ENCODE measurements at regions not wholly inside any gene's neighbourhood (a gene's known extent, or its start where the extent isn't known, plus 50 kb on each side); places are given as distances from the start of the nearest gene placed in this dataset.

DNA sequence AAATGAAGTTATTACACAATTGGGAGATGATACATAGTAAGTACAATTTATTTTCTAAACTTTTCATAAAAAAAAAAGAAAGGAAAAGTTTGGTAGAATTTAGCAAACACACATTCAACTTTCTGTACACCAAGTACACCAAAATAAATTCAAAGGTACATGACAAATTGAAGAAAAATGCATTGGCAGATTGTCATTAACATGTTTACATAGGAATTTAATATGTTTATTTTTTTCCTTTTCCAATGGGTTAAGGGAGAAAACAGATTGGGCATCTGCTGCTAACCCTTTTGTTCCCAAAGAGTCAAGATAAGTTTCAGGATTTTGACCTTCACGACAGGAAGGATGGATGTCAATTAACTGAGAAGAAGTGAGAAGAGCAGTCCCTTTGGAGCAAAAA, 620.4 kb downstream of the XIRP2 start:
- no peak overlapping the region for H2AFZ ChIP-seq (ENCODE audit: low read length)
- DNase-seq (ENCODE audit: low read depth in 1 of 2, low spot score in 2 of 2), result no peak
- ChIA-PET POLR2A (ENCODE audit: partially characterized antibody) (no interaction called here), CTCF (ENCODE audit: partially characterized antibody) (no interaction called here)
- H3K4me2 ChIP-seq (ENCODE audit: insufficient read depth in 1 of 2, low read depth in 2 of 2, low read length in 2 of 2), result peak overlapping the region in 1 of 2 experiments; percentile 63; a peak in 1 of 4 replicates
- no peak overlapping the region for H3K23ac ChIP-seq (ENCODE audit: insufficient read length)
- no peak overlapping the region for H4K91ac ChIP-seq (replicated peaks; ENCODE audit: insufficient read length, low read length)
- no peaks in the 10 kb centered on the region for H4K20me1 ChIP-seq (replicated peaks in 1 of 2; ENCODE audit: control insufficient read depth in 1 of 2, insufficient read depth in 2 of 2, low read length in 2 of 2)
- no peak overlapping the region for H3K18ac ChIP-seq (ENCODE audit: extremely low read depth, low read length)
- peaks cover 0 to 3% (median 0%) of the 10 kb centered on the region in 4 experiments; a peak in 1 of 7 replicates for H3K4me1 ChIP-seq (replicated peaks in 1 of 4; ENCODE audit: control insufficient read depth in 3 of 4, insufficient read depth in 4 of 4, low read length in 3 of 4)
- H3K9ac ChIP-seq (replicated peaks in 1 of 4; ENCODE audit: extremely low read depth in 1 of 4, low read depth in 3 of 4, low read length in 3 of 4), result no peak overlapping the region
- no peak overlapping the region for H2BK15ac ChIP-seq (ENCODE audit: low read length)
- H3K4ac ChIP-seq (replicated peaks; ENCODE audit: insufficient read length, low read depth, low read length), result no peak overlapping the region
- TF ChIP-seq EZH2 (IDR thresholded peaks at IDR 0.05; ENCODE audit: low read depth, low read length, severe bottlenecking) (no peak), HDAC2 (IDR thresholded peaks at IDR 0.05; ENCODE audit: borderline replicate concordance in 1 of 2, low read depth in 2 of 2, low read length in 2 of 2) (no peak), NRF1 (IDR thresholded peaks at IDR 0.05; ENCODE audit: low read depth, low read length) (no peak), CREB1 (IDR thresholded peaks at IDR 0.05) (no peak), FOSL1 (IDR thresholded peaks at IDR 0.05; ENCODE audit: insufficient read depth, low read depth, low read length) (no peak), GTF2F1 (IDR thresholded peaks at IDR 0.05; ENCODE audit: borderline replicate concordance, low read depth, low read length) (no peak), TBP (IDR thresholded peaks at IDR 0.05; ENCODE audit: low read depth, low read length) (no peak), CBX8 (IDR thresholded peaks at IDR 0.05; ENCODE audit: borderline replicate concordance, low read depth, low read length) (no peak), BACH1 (IDR thresholded peaks at IDR 0.05; ENCODE audit: low read length) (no peak), MAFK (IDR thresholded peaks at IDR 0.05; ENCODE audit: low read depth, low read length) (no peak), ZNF274 (IDR thresholded peaks at IDR 0.05; ENCODE audit: borderline replicate concordance, extremely low read depth, low read length) (no peak), POU5F1 (IDR thresholded peaks at IDR 0.05; ENCODE audit: low read depth, low read length) (no peak), YY1 (IDR thresholded peaks at IDR 0.05; ENCODE audit: low read depth, low read length) (no peak), KDM5A (IDR thresholded peaks at IDR 0.05; ENCODE audit: low read length) (no peak)
- no peaks in the 10 kb centered on the region for H3K27me3 ChIP-seq (replicated peaks in 1 of 4; ENCODE audit: control insufficient read depth in 3 of 4, extremely low read depth in 1 of 4, insufficient read depth in 3 of 4, low read length in 3 of 4)
- H3K27ac ChIP-seq (ENCODE audit: low read depth, low read length), result no peak overlapping the region
- H4K8ac ChIP-seq (ENCODE audit: extremely low read depth, insufficient read depth, low read length), result no peak overlapping the region
- no peak for FAIRE-seq
- H2BK120ac ChIP-seq (replicated peaks; ENCODE audit: low read depth, low read length), result no peak overlapping the region
- no peaks in the 10 kb centered on the region for H3K9me3 ChIP-seq (ENCODE audit: insufficient read depth in 2 of 2, low read depth in 1 of 2, low read length in 1 of 2)
- no peak overlapping the region for H3K14ac ChIP-seq (ENCODE audit: insufficient read length)
- no peak overlapping the region for H3K4me3 ChIP-seq (ENCODE audit: extremely low read depth in 1 of 4, insufficient read depth in 2 of 4, low read depth in 3 of 4, low read length in 4 of 4)
- no peaks in the 10 kb centered on the region for H3K23me2 ChIP-seq (ENCODE audit: low read depth, low read length)
- no peak overlapping the region for H2AK5ac ChIP-seq (ENCODE audit: low read depth, low read length)
- H3K36me3 ChIP-seq (ENCODE audit: control insufficient read depth in 2 of 4, insufficient read depth in 4 of 4, low read length in 3 of 4), result no peaks in the 10 kb centered on the region
- H4K5ac ChIP-seq (ENCODE audit: insufficient read length, low read depth, low read length), result no peak overlapping the region
- no peaks in the 10 kb centered on the region for H3K79me1 ChIP-seq (ENCODE audit: low read depth, low read length)
- no peak overlapping the region for H2BK20ac ChIP-seq (ENCODE audit: low read length)
- H3K56ac ChIP-seq (replicated peaks; ENCODE audit: insufficient read length, low read depth, low read length), result no peak overlapping the region
- no peak overlapping the region for H2BK5ac ChIP-seq (ENCODE audit: low read depth, low read length)
- H3K79me2 ChIP-seq (ENCODE audit: control insufficient read depth in 1 of 2, insufficient read depth in 2 of 2, low read length in 2 of 2), result 0 out of 4 replicates have a peak, but pooled peaks cover 0 to 4% of the 10 kb centered on the region in 2 experiments
- H2BK12ac ChIP-seq (ENCODE audit: low read depth, low read length), result no peak overlapping the region
- WGBS, 2 experiments (ENCODE audit: extremely low coverage in 1 of 2, insufficient coverage in 1 of 2, insufficient read length in 1 of 2, insufficient replicate concordance in 2 of 2, low coverage in 1 of 2, low lambda C conversion rate in 2 of 2, missing lambda C conversion rate in 1 of 2), result 63% methylated on average over 1 of the region's 1 CpG; no CpG with 5 or more reads in 1 of the 2 experiments
